GM18873 (cell line): ENCODE measurements at regions not wholly inside any gene's neighbourhood (a gene's known extent, or its start where the extent isn't known, plus 50 kb on each side); places are given as distances from the start of the nearest gene placed in this dataset.

Experiments used
- ATAC-seq: cut with Tn5 transposase; IDR thresholded peaks from one replicate; pipeline ENCODE4 v1.9.1; 2021; ENCODE audit warnings: mild to moderate bottlenecking, moderate library complexity, moderate number of reproducible peaks; ENCODE audit not compliant: unreplicated experiment, low FRiP score

DNA sequence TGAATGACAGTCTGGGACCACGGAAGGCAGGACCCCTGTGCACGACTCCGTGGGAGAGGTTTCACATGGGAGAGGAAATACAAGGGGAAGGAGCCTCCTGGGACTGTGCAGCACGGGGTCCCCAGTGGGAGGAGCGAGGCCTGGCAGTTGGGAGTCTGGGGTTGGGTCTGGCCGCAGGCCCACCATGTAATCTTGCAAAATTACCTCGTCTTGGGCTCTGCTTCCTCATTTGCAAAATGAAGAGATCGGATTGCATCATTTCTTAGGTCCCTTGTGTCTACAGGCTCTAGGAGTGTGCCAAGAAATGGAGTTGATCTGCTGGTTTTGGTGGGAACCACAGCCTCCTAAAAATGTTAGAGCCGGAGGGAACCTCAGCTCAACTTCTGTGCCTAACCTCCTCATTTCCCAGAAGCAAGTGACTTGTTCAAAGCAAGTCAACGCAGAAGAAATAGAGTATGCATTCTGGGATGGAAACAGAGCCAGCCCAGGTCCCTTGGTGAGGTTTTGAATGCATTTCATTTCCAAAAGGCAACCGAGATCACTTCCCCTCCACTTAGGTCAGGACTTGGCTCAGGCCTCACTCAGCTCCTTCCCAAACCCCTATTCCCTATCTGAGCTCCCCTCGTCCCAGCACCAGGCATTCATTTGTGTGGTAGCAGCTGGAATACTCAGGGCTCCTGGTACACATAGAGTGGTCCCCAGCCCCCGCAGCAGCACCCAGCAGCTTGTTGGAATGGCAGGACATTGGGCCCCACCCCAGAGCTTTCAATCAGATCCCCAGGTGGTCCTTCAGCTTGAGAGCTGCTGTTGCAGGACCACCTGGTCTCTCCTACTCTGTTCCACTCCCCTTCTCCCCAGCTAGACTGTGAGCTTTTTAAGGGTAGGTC lies 267.7 kb downstream of the XXYLT1 start:
- ATAC-seq, result no peak

DNA sequence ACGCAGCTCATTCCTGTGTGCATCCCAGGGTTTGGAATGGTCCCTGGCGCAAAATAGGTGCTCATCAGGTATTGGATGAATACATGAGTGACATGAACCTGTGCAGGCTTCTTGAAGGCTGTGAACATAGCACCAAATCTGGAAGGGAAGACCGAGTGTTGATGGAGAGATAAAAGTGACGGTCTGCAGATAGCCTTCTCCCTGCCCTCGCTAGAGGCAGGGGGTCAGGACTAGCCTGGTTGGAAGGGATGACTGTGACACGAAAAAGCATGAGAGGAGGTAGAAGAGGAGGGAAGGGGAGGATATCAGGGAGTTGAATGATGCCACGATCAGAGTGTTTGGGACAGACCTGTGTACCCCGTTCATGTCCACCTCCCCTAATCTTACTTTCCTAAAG lies 267.1 kb downstream of the XXYLT1 start:
- no peak for ATAC-seq

DNA sequence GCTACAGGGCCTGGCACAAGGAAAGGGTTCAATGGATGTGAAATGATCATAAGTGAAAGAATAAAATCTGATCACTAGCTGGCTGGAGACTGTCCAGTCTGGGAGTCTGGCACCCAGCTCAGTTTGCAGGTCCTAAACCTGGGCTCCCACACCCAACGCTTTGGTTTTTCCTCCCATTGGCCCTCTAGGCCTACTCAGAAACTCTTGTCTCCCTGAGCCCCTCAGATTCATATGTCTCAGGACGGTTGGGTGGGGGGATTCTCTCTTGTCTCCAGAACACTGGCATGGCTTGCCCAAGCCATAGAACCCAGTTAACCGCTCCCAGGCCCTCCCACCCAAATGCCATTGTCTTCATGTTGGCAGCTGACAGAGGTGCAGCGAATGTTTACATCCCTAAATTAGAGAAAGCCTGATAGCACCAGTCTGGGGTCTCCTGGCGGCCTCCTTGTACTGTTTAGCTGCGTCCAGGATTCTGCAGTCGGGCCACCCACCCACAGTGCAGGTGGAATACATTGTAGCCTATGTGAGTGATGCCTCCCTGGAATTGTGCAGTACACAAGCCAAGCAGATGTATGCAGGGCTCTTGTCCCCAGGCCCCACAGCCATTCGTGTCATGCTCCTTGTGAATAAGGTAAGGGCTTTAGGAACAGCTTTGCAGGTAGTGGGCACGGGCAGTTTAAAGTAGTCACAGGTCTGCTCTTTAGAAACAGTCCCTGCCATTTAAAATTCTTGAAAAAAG lies 266.3 kb downstream of the XXYLT1 start:
- no peak for ATAC-seq

DNA sequence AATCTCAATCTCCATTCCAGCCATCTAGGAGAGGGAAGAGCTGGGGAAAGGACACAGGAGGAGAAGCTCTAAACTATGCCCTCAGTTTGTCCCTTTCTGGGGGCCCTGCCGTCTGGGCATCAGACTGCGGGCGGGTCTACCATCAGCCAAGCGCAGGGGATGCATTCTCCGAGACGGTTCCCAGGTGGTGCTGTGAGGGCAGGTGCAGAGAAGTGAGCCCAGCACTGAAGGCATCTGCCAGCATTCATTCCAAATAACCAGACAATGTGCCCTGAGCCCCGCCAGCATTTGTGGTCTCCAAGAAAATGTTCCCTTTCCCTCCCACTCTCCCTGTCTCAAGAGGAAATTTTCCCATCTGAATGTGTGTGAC lies 265.7 kb downstream of the XXYLT1 start:
- no peak for ATAC-seq

DNA sequence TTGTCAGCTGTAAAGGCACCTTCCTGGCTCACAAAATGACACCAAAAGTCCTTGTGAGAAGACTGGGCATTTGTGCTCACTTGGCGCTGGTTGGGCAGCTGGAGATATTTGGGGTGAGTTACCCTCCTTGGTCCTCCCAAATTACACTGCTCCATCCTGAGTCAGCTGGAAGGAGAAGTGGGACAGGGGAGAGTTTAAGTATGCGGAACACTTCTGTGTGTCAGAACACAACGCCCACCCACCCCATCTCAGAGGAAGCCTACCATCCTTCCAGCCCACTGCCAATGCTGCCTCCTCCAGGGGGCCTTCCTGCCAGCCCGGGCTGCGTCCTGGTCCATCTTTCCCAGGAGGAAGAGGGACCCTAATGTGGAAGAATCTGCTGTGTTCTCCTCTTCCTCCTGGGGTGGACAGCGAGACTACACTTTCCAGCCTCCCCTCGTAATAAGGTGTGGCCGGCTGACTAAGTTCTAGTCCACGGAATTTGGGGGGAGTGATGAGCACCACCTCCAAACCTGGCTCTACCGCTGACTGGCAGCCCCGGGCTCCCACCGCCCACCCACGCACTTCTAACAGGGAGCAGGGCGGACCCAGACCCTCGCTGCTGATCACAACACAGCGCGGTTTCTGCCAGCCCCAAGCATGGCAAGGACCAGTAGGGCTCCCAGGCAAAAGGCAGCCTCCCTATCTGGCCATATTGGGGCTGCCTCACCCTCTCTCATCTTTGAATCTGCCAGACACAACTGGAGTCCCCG lies 265.0 kb downstream of the XXYLT1 start:
- no peak for ATAC-seq

DNA sequence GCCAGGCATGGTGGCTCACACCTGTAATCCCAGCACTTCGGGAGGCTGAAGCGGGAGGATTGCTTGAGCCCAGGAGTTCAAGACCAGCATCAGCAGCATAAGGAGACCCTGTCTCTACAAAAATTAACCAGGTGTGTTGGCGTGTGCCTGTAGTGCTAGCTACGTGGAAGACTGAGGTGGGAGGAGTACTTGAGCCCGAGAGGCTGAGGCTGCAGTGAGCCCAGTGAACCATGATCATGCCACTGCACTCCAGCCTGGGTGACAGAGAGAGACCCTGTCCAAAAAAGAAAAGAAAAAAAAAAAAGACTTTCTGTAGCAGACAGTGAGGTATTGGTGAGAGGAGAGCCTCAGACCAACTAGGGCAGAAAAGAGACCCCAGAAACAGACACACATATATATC lies 263.8 kb downstream of the XXYLT1 start:
- ATAC-seq, result no peak

DNA sequence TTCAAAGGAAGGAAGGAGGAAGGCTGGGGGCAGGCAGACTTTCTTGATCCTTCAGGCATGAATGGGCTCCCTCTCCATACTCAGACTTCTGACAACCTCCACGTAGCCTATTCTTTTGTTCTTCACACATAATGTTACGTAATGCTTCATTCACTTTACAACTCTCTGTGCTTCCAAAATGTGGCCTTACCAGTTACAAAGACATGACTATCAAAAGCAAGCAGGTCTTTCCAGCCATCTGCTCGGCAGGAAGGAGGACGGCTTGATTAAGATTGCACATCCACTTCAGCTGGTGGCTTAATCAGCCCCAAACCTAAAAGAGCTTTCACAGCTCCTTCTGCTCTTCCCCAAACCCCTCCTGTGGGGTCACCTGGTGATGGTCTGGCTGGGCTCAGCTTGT lies 263.2 kb downstream of the XXYLT1 start:
- ATAC-seq, result no peak

DNA sequence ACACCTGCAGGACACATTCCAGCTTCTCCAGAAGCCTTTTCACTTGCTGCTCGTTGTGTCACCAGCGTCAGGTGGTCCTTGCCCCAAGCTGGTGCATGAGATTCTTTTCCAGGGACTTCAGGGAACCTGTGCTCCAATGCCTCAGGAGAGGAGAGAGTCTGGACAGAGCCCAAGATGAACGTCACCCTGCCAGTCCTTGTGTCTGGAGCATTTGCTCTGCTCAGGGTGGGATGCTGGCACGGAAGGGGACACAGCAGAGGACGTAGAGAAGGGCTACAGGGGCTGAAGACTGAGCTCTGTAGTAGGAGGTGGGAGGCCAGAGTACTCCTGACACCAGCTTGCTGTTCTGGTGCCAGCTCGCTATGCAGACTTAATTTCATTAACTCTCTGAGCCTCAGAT lies 262.1 kb downstream of the XXYLT1 start:
- no peak for ATAC-seq

DNA sequence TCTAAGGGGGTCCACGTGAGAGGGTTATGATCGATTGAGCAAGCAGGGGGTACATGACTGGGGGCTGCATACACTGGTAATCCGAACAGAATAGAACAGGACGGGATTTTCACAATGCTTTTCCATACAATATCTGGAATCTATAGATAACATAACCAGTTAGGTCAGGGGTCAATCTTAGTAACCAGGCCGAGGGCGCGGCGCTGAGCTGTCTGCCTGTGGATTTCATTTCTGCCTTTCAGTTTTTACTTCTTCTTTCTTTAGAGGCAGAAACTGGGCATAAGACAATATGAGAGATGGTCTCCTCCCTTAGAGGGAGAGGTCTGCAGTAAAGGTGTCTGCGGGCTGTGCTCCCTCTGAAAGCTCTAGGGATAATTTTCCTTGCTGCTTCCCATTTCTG lies 261.3 kb downstream of the XXYLT1 start:
- no peak for ATAC-seq

DNA sequence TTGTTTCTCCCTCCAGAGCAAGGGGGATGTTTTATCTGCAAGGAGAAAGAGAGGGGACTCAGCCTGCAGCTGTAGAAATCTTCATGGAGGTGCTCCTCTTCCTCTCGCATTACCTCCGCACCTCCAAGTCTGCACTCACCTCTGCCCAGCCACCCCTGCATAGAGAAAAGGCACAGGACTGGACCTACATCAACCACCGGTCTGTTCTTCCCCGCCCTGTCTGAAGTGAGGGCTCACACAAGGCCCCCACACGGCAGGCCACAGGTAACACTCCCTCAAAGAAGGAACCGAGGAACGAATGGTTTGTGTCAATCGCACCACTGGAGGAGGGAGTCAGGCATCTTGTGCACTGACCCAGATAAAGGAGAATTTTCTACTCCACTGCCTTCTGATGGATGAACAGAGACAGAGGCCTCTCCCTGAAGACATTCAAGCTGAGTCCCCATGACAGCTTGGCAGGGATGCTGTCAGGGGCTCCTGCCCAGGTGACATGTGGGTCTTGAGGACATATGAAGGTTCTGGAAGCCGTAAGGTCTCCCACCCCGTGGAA lies 260.3 kb downstream of the XXYLT1 start:
- no peak for ATAC-seq

DNA sequence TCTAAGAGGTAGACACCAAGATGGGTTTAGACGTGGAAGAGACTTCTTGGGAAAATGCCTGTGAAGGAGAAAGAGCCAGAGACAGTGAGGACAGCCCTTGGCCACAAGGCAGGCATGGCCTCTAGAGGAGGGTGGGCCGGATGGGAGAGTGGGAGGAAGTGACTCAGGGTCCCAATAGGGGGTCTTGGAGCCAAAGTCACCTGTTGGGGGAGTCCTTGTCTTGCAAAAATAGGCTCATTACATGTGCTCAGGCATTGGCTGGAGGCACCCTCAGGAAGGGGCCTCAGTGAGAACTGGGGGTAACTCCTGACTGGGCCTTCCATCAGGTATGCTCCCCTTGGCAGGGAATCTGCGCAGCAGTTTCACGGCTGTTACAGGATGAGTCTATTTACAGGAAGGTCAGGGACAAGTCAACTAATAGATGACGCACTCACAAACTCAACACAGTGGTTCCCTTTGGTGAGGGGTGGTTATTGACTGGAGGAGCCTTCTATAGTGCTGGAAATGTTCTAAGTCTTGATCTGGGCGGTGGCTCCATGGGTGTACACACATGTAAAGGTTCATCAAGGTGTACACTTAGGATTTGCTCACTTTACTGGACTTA lies 259.6 kb downstream of the XXYLT1 start:
- no peak for ATAC-seq

DNA sequence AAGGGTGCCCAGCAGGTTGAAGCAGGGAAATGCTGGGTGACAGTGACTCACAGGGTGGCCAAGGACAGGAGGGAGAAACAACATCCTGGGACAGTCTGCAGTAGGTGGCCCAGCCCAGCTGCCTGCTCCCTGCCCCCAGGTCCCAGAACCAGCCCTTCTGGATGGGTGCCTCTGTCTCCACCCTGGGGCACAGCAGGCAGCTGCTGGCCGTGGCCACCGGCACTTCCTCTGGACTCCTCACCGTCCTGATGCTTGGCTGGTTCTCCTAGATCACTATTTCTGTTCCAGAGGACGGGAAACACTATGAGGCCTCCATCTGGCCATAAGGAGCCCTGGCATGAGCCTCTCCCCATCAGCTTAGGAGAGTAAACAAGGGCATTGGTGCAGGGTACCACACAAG lies 258.9 kb downstream of the XXYLT1 start:
- no peak for ATAC-seq

DNA sequence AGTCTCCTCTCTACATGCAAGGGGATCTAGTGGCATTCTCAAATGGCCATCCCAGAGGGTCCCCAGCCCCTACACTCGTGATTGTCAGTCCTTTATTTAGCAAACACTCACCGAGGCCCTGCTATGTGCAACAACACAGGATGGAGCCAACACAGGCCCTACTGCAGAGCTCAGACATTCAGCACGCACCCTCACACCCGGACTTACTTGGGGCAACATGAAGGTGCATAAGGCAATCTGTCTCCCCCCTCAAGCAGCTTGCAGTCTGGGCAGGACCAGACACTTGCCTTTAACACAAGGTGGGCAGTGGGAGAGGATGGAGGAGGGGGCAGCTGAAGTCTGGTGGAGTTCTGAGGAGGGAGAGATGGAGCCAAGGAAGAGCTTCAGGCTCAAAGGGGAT lies 258.4 kb downstream of the XXYLT1 start:
- no peak for ATAC-seq

DNA sequence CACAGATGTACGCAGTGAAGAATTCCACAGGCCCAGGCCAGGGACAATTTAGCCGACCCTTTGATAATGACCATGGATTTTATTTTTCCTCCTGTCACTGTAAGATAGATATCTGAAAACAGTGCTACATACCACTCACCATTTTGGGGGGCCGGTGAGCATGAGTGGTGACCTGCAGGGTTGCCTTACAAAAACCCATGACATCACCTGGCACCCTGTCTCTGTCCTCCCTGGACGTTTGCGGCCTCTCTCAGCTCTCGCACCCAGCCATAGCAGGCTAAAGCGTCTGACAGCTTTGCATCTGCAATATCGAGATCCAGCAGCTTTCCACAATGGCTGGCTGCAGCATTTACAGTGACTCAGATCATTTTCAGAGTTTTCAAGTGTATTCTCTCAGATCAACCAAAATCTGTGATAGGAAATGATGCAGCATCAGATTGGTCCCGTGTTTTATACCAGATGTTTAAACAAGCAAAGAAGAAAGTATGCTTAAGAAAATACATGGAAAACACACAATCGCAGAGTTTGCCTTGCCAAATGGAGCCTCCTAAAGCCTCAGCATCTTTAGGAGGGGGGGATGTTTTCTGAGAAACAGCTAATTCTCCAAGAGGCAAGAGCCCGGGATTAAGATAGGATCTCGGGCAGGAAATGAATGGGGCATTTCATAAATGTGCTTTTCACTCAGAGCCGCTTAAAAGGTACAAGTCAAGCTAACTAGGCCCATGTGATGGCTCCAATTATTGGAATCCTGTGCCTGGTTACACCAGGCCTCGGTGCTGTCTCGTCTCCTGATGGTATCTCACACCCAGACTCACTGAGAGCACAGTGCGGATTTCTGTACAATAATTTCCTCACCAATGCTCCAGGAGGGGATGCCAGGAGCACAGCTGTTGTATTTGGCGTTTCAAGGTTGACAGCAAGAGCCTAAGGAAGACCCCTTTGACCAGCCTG lies 257.3 kb downstream of the XXYLT1 start:
- ATAC-seq, result no peak

DNA sequence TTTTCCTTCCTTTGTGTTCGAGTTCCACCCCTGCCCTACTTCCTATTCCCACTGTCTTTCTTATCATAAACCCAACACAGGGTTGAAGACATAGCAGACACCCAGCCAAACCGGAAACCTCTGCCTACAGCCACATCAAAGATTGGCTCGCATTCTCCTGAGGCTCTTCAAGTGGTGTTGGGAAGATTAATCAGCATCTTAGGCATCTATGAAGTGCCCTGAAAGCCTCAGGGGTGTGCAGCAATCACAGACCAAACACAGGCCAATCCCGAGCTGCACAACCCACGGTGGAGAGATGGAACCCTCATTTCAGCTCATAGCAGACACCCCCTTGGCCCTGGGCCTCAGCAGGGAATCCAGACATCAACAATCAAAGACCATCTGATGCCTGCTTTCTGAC lies 255.9 kb downstream of the XXYLT1 start:
- no peak for ATAC-seq

DNA sequence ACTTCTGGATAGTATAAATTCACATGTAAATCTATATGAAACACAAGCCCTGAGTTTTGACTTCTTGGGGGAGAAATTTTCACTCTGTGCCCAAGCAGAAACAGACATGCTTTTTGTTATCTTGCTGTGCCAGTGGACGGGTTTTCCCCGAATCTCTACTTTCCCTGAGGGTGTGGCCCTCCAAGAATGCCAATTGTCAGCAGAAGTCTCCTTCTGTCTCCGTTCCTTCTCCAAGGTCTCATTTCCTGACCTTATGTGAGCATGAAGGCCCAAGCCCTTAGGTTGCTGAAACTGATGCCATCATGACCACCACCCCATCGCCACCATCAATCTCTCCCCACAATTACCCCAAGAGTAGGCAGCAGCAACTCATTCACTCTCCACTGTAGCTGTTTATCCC lies 253.8 kb downstream of the XXYLT1 start:
- ATAC-seq, result no peak
